NCI-H2196 treated with DMSO at 0.1 percent for 48 hours (cell line): ENCODE measurements at regions not wholly inside any gene's neighbourhood (a gene's known extent, or its start where the extent isn't known, plus 50 kb on each side); places are given as distances from the start of the nearest gene placed in this dataset.

Experiments used
- DNase-seq: peaks from one replicate; lab custom pipeline; 2025; ENCODE audit not compliant: unreplicated experiment; lab: John Stamatoyannopoulos, UW

- no peak for DNase-seq
These were observed 156.5 kb upstream of the DCN start for GRCh38 chr12:91339106-91339505.

- no peak for DNase-seq
These were observed 153.1 kb upstream of the DCN start for GRCh38 chr12:91335699-91336098.

GRCh38 chr12:91333966-91334365, 151.3 kb upstream of the DCN start:
- no peak for DNase-seq

GRCh38 chr12:91332302-91332701, 149.7 kb upstream of the DCN start:
- no peak for DNase-seq

- no peak for DNase-seq
These were observed 148.8 kb upstream of the DCN start for GRCh38 chr12:91331371-91331770.

GRCh38 chr12:91328451-91328850, 145.8 kb upstream of the DCN start:
- DNase-seq = no peak

- DNase-seq = no peak
These were observed 145.3 kb upstream of the DCN start for GRCh38 chr12:91327889-91328288.

GRCh38 chr12:91327131-91327530, 144.5 kb upstream of the DCN start:
- DNase-seq = no peak

GRCh38 chr12:91326058-91327027, 143.7 kb upstream of the DCN start:
- no peak for DNase-seq

- no peak for DNase-seq
These were observed 138.4 kb upstream of the DCN start for GRCh38 chr12:91320999-91321398.

- no peak for DNase-seq
These were observed 136.6 kb upstream of the DCN start for GRCh38 chr12:91319071-91319760.

GRCh38 chr12:91317306-91317705, 134.7 kb upstream of the DCN start:
- DNase-seq = no peak

GRCh38 chr12:91316907-91317269, 134.3 kb upstream of the DCN start:
- DNase-seq = no peak

- DNase-seq = no peak
These were observed 133.7 kb upstream of the DCN start for GRCh38 chr12:91316161-91316906.

- DNase-seq = no peak
These were observed 128.5 kb upstream of the DCN start for GRCh38 chr12:91311081-91311480.

GRCh38 chr12:91309450-91309849, 126.8 kb upstream of the DCN start:
- no peak for DNase-seq

- DNase-seq = no peak
These were observed 125.5 kb upstream of the DCN start for GRCh38 chr12:91307957-91308670.

GRCh38 chr12:91290354-91290753, 107.7 kb upstream of the DCN start:
- no peak for DNase-seq

- DNase-seq = no peak
These were observed 107.3 kb upstream of the DCN start for GRCh38 chr12:91289906-91290305.

GRCh38 chr12:91289072-91289471, 106.5 kb upstream of the DCN start:
- DNase-seq = no peak

GRCh38 chr12:91287753-91288152, 105.1 kb upstream of the DCN start:
- DNase-seq = no peak
